ENCODE measurements at regions not wholly inside any gene's neighbourhood (a gene's known extent, or its start where the extent isn't known, plus 50 kb on each side); places are given as distances from the start of the nearest gene placed in this dataset.

GRCh38 chrX:40209951-40210617 lies 112.3 kb upstream of the BCOR start:
- Histone ChIP-seq H3K36me3 (ENCODE audit: control insufficient read depth, insufficient read depth, low read length) (no peaks in the 10 kb centered on the region), H3K27me3 (ENCODE audit: control insufficient read depth, insufficient read depth, low read length) (no peaks in the 10 kb centered on the region), H3K4me3 (ENCODE audit: low read depth, low read length) (no peak overlapping the region)
- ChIA-PET POLR2A (no interaction called here), CTCF (no interaction called here)
- no peak for TF ChIP-seq CTCF (IDR thresholded peaks at IDR 0.05; ENCODE audit: insufficient read depth, low read depth, low read length)
- no peak for DNase-seq (ENCODE audit: low read depth)

DNA sequence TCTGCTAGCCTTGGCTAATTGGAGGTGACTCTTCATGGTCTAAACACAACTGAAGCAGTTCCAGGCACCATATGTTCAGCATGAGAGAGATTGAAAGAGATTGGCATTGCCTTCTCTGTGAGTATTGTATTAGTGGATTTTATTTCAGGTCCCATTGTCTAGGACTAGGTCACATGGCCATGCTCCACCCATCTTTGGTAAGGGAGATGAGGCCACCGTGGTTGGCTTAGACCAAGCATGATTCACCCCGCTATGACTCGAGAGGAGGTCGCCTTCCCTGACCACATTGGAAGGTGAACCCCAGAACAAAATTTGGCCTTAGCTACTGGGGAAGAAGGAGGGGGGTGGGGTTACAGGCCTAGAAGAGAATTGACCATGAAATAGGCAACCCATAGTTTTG lies 109.9 kb upstream of the BCOR start:
- no peak for TF ChIP-seq CTCF (IDR thresholded peaks at IDR 0.05; ENCODE audit: insufficient read depth, low read depth, low read length)
- DNase-seq (ENCODE audit: low read depth) = no peak
- POLR2A ChIA-PET = no interaction called here
- no peak overlapping the region for H3K4me3 ChIP-seq (ENCODE audit: low read depth, low read length)
- no peaks in the 10 kb centered on the region for H3K36me3 ChIP-seq (ENCODE audit: control insufficient read depth, insufficient read depth, low read length)
- CTCF ChIA-PET = no interaction called here
- no peaks in the 10 kb centered on the region for H3K27me3 ChIP-seq (ENCODE audit: control insufficient read depth, insufficient read depth, low read length)

- CTCF ChIA-PET = no interaction called here
- Histone ChIP-seq H3K4me3 (ENCODE audit: low read depth, low read length) (no peak overlapping the region), H3K27me3 (ENCODE audit: control insufficient read depth, insufficient read depth, low read length) (no peaks in the 10 kb centered on the region), H3K36me3 (ENCODE audit: control insufficient read depth, insufficient read depth, low read length) (no peaks in the 10 kb centered on the region)
- DNase-seq (ENCODE audit: low read depth) = no peak
- no peak for TF ChIP-seq CTCF (IDR thresholded peaks at IDR 0.05; ENCODE audit: insufficient read depth, low read depth, low read length)
- POLR2A ChIA-PET = interaction anchor here (0.5 kb wide), 1 partner anchor 355 kb away, joined by 5 read pairs; no protein-coding TSS in a partner anchor
These were observed 107.7 kb upstream of the BCOR start for GRCh38 chrX:40205471-40205870.

DNA sequence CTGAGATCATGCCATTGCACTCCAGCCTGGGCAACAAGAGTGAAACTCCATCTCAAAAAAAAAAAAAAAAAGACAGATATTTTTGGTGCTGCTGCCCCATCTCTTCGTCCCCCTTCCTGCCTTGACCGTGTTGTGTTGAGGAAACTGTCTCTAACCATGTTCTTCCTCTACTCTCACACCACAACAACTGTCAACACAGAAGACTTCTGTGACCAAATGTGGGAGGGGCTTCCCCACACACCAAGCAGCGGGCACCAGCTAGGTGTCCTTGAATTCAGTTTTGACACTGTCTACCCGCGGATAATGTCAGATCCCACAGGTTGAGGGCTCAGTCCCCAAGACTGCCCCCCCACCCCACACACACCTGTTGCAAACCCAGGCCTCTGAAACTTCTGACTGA lies 104.7 kb upstream of the BCOR start:
- ChIA-PET POLR2A (no interaction called here), CTCF (no interaction called here)
- Histone ChIP-seq H3K27me3 (ENCODE audit: control insufficient read depth, insufficient read depth, low read length) (no peaks in the 10 kb centered on the region), H3K4me3 (ENCODE audit: low read depth, low read length) (no peak overlapping the region), H3K36me3 (ENCODE audit: control insufficient read depth, insufficient read depth, low read length) (no peaks in the 10 kb centered on the region)
- TF ChIP-seq CTCF (IDR thresholded peaks at IDR 0.05; ENCODE audit: insufficient read depth, low read depth, low read length) = no peak
- no peak for DNase-seq (ENCODE audit: low read depth)

GRCh38 chrX:40201329-40201885 lies 103.6 kb upstream of the BCOR start:
- no peak for TF ChIP-seq CTCF (IDR thresholded peaks at IDR 0.05; ENCODE audit: insufficient read depth, low read depth, low read length)
- DNase-seq (ENCODE audit: low read depth) = no peak
- POLR2A ChIA-PET = no interaction called here
- Histone ChIP-seq H3K36me3 (ENCODE audit: control insufficient read depth, insufficient read depth, low read length) (no peaks in the 10 kb centered on the region), H3K27me3 (ENCODE audit: control insufficient read depth, insufficient read depth, low read length) (no peaks in the 10 kb centered on the region), H3K4me3 (ENCODE audit: low read depth, low read length) (no peak overlapping the region)
- CTCF ChIA-PET = no interaction called here

Measured in BJ (cell line).